Nephron (organoid): ENCODE measurements at regions not wholly inside any gene's neighbourhood (a gene's known extent, or its start where the extent isn't known, plus 50 kb on each side); places are given as distances from the start of the nearest gene placed in this dataset.

Experiments used
- H3K27ac Mint-ChIP-seq, 3 experiments: 2 replicates each; pipeline ENCODE4 v1.8.0; 2020; ENCODE audit warnings: mixed read lengths in 3 of 3, mild to moderate bottlenecking in 2 of 3, moderate library complexity in 1 of 3
- H3K27me3 Mint-ChIP-seq: 2 replicates; pipeline ENCODE4 v1.8.0; 2021; ENCODE audit warnings: low read depth, mild to moderate bottlenecking, moderate library complexity, mixed read lengths
- H3K36me3 Mint-ChIP-seq: 2 replicates; pipeline ENCODE4 v1.8.0; 2020; ENCODE audit warnings: low read depth, mixed read lengths
- H3K4me1 Mint-ChIP-seq: 2 replicates; pipeline ENCODE4 v1.8.0; 2020; ENCODE audit warnings: mixed read lengths
- H3K4me3 Mint-ChIP-seq, 3 experiments: 2 replicates each; pipeline ENCODE4 v1.8.0; 2020; ENCODE audit warnings: mild to moderate bottlenecking in 3 of 3, mixed read lengths in 3 of 3, moderate library complexity in 2 of 3
- H3K9me3 Mint-ChIP-seq: 2 replicates; pipeline ENCODE4 v1.8.0; 2020; ENCODE audit warnings: mixed read lengths
- TF ChIP-seq, protein P1 (sequence below), 3 experiments: fragments of 200-600 bp; sonication (generic); IDR thresholded peaks; one replicate each; pipeline ENCODE4 v1.5.0; 2021; ENCODE audit warnings: antibody characterized with exemption in 3 of 3; ENCODE audit not compliant: unreplicated experiment in 3 of 3

DNA sequence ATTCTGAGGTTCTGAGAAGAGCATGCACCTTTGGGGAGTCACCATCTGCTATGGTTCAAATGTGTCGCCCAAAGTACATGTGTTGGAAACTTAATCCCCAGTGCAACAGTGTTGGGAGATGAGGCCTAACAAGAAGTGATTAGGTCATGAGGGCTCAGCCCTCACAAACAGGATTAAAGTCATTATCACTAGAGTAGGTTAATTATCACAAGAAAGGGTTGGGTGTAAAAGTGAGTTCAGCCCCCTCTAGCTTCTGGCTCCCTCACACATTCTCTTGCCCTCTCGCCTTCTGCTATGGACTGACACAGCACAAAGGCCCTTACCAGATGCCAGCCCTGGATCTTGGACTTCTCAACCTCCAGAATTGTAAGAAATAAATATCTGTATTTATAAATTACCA, 100.3 kb upstream of the C10orf90 start:
- H3K27me3 Mint-ChIP-seq = peaks cover 5% of the 10 kb centered on the region
- H3K4me3 Mint-ChIP-seq = no peak overlapping the region
- peaks cover 6% of the 10 kb centered on the region for H3K9me3 Mint-ChIP-seq
- H3K4me1 Mint-ChIP-seq = no peaks in the 10 kb centered on the region
- H3K36me3 Mint-ChIP-seq = no peaks in the 10 kb centered on the region
- TF ChIP-seq, protein P1, sequence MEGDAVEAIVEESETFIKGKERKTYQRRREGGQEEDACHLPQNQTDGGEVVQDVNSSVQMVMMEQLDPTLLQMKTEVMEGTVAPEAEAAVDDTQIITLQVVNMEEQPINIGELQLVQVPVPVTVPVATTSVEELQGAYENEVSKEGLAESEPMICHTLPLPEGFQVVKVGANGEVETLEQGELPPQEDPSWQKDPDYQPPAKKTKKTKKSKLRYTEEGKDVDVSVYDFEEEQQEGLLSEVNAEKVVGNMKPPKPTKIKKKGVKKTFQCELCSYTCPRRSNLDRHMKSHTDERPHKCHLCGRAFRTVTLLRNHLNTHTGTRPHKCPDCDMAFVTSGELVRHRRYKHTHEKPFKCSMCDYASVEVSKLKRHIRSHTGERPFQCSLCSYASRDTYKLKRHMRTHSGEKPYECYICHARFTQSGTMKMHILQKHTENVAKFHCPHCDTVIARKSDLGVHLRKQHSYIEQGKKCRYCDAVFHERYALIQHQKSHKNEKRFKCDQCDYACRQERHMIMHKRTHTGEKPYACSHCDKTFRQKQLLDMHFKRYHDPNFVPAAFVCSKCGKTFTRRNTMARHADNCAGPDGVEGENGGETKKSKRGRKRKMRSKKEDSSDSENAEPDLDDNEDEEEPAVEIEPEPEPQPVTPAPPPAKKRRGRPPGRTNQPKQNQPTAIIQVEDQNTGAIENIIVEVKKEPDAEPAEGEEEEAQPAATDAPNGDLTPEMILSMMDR (IDR thresholded peaks at IDR 0.05; ENCODE audit: unreplicated experiment in 3 of 3) = no peak
- no peak overlapping the region for H3K27ac Mint-ChIP-seq

DNA sequence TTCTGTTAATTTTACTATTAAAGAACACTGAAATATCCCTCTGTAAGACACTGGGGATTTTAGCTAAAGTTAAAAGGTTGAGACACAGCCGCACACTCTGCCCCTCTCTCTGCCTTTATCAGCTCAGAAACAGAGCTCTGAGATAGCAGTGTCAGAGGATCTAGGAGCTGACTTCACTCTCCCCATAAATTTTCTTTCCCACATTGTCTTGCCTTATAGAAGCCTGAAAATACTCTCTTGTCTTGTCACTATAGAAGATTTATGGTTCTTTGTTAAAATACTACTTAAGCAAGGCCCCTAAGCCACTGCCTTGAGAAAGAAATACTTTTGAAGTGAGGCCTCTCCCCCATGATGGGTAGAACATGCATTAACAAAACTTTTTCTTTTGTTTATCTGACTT, 105.7 kb upstream of the C10orf90 start:
- Mint-ChIP-seq H3K4me1 (no peaks in the 10 kb centered on the region), H3K27me3 (peaks cover 6% of the 10 kb centered on the region), H3K9me3 (no peaks in the 10 kb centered on the region), H3K4me3 (no peak overlapping the region), H3K27ac (peak overlapping the region in 1 of 3 experiments; percentile 55), H3K36me3 (no peaks in the 10 kb centered on the region)
- TF ChIP-seq, protein P1 (IDR thresholded peaks at IDR 0.05; ENCODE audit: unreplicated experiment in 3 of 3) = no peak

DNA sequence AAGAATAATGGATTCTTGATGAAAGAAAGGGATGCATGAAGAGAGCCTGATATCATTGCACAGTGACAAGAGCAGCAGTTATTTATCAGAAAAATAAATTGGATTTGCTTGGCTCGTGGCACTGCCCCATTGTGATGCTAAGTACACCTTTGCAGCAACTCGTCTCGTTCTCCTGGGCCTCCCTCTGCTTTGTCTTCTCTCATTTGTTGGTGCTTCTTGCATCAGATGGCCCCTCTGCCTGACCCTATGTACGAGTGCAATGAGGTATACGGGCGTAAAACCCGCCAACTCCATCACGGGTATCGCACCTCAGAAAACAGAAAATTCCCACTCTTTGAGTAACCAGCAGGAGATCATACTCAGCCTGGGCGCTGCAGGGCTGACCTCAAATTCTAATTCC, 107.2 kb upstream of the C10orf90 start:
- Mint-ChIP-seq H3K4me3 (no peak overlapping the region), H3K4me1 (no peaks in the 10 kb centered on the region), H3K9me3 (no peaks in the 10 kb centered on the region), H3K36me3 (no peaks in the 10 kb centered on the region), H3K27me3 (peaks cover 3% of the 10 kb centered on the region), H3K27ac (no peak overlapping the region)
- TF ChIP-seq, protein P1 (IDR thresholded peaks at IDR 0.05; ENCODE audit: unreplicated experiment in 3 of 3) = no peak

DNA sequence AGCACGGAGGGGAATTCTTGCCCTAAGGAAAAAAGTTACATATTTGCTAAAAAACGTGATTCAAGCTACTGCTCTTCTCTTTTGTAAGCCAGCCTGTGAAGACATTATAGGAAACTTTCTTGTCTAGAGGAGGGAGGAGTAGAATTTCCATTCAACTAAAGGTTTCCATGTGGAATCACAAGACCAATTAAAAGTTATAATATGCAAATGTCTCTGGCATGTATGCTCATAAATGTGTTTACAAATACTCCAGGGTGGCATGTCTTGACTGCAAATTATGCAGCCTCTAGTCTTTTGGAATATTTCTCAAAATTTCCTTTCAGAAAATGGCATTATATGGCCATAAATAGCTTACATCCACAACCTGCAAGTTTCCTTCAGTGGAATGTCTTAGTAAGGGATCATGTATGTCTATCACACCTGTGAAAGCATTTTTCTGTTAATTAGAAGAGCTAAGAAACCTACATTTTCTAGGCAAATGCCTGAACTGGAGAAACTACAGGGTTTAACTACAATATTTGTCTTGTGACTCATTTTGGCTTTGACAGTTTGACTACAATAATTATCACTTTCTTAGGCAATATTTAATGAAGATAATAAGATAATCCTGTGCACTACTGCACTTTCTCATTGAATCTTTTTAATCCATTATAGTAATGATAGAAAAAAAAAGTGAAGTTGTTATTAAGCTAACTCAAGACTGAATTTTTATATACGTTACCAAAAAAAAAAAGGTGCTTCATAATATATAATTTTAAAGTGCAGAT, 111.1 kb upstream of the C10orf90 start:
- no peak overlapping the region for H3K4me3 Mint-ChIP-seq

DNA sequence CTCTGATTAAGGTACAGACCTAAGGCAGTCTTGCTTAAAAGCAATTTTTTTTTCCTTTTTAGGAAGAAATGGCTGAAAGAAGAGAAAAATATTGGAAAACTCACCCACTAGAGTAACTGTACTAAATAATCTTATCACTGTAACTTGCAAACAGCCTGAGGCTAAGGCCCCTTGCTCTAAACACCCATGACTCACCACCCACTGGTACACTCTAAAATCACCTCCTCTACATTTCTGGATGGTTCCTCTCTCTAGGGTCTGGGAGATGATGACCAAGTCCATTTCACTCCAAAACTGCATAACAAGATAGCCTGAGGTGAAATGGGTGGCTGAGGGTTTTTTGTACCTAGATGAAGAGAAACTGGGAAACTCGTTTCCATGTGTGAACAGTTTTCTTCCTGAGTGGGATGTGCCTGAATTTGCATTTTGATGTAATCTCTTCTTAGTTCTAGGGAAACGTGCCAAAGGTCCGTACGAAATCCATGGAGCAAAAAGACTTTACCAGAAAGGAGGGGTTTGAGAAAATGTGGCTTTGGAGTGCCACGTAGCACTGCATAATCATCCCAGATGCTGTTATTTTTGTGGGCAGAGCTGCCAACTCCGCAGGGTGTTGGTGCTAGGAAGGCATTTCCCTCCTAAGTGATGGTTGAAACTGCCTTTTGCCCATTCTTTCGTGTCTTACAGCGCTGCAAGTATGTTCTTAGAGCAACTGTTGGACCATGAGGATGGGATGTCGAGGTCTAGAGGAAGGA, 113.5 kb upstream of the C10orf90 start:
- H3K36me3 Mint-ChIP-seq = no peaks in the 10 kb centered on the region
- H3K4me1 Mint-ChIP-seq = no peaks in the 10 kb centered on the region
- H3K9me3 Mint-ChIP-seq = peaks cover 2% of the 10 kb centered on the region
- TF ChIP-seq, protein P1 (IDR thresholded peaks at IDR 0.05; ENCODE audit: unreplicated experiment in 3 of 3) = no peak
- H3K4me3 Mint-ChIP-seq = no peak overlapping the region
- no peak overlapping the region for H3K27ac Mint-ChIP-seq
- peaks cover 7% of the 10 kb centered on the region for H3K27me3 Mint-ChIP-seq

More for the DNA sequence above, 111.1 kb upstream of the C10orf90 start:
- Mint-ChIP-seq H3K4me1 (no peaks in the 10 kb centered on the region), H3K27ac (no peak overlapping the region), H3K9me3 (peaks cover 2% of the 10 kb centered on the region), H3K27me3 (peaks cover 7% of the 10 kb centered on the region), H3K36me3 (no peaks in the 10 kb centered on the region)
- TF ChIP-seq, protein P1 (IDR thresholded peaks at IDR 0.05; ENCODE audit: unreplicated experiment in 3 of 3) = no peak
